Neuronal stem cell (in vitro differentiated cells): ENCODE measurements at regions not wholly inside any gene's neighbourhood (a gene's known extent, or its start where the extent isn't known, plus 50 kb on each side); places are given as distances from the start of the nearest gene placed in this dataset.

ENCODE experiments used
- DNase-seq: peaks from one replicate; pipeline ENCODE4 v3.0.0-alpha.2; 2013; ENCODE audit warnings: low spot score
- H2AFZ ChIP-seq: one replicate; pipeline ENCODE4 v1.6.1; 2013; ENCODE audit warnings: mild to moderate bottlenecking, low read length, inconsistent platforms
- H2AK5ac ChIP-seq: 2 replicates; pipeline ENCODE4 v1.6.1; 2013; ENCODE audit warnings: low read depth, mild to moderate bottlenecking, inconsistent platforms, low read length, moderate library complexity, mixed read lengths
- H2BK120ac ChIP-seq: 2 replicates; pipeline ENCODE4 v1.6.1; 2013; ENCODE audit warnings: low read depth, mild to moderate bottlenecking, inconsistent platforms, low read length, moderate library complexity, mixed read lengths
- H2BK12ac ChIP-seq: one replicate; pipeline ENCODE4 v1.6.1; 2013; ENCODE audit warnings: low read length, inconsistent platforms
- H2BK15ac ChIP-seq: 2 replicates; pipeline ENCODE4 v1.6.1; 2013; ENCODE audit warnings: mild to moderate bottlenecking, low read length, inconsistent platforms, mixed read lengths
- H2BK5ac ChIP-seq: one replicate; pipeline ENCODE4 v1.6.1; 2013; ENCODE audit warnings: inconsistent platforms, mild to moderate bottlenecking, low read length, moderate library complexity
- H3K14ac ChIP-seq: one replicate; pipeline ENCODE4 v1.6.1; 2013; ENCODE audit warnings: low read length, inconsistent platforms
- H3K18ac ChIP-seq: 2 replicates; pipeline ENCODE4 v1.6.1; 2013; ENCODE audit warnings: low read length, inconsistent platforms
- H3K23ac ChIP-seq: 2 replicates; pipeline ENCODE4 v1.6.1; 2013; ENCODE audit warnings: low read depth, mild to moderate bottlenecking, mixed read lengths, low read length, inconsistent platforms; ENCODE audit not compliant: poor library complexity
- H3K27ac ChIP-seq: replicated peaks from 3 replicates; pipeline ENCODE4 v1.5.1; 2013; ENCODE audit warnings: low read length, inconsistent platforms
- H3K27me3 ChIP-seq, 3 experiments: 2 replicates each; pipeline ENCODE4 v1.6.1; 2013; ENCODE audit warnings: low read length in 3 of 3, mild to moderate bottlenecking in 2 of 3, inconsistent platforms in 1 of 3, low read depth in 1 of 3, mixed read lengths in 1 of 3, moderate library complexity in 1 of 3; ENCODE audit not compliant: control insufficient read depth in 3 of 3, insufficient read depth in 3 of 3
- H3K36me3 ChIP-seq, 2 donors: replicated peaks in 1 of 2; 2 replicates each; pipeline ENCODE4 v1.6.1; 2013; ENCODE audit warnings: low read length in 2 of 2; ENCODE audit not compliant: control insufficient read depth in 2 of 2, insufficient read depth in 2 of 2
- H3K4ac ChIP-seq: 2 replicates; pipeline ENCODE4 v1.6.1; 2013; ENCODE audit warnings: inconsistent platforms, mild to moderate bottlenecking, low read length, moderate library complexity
- H3K4me1 ChIP-seq, 2 donors: 1 replicate in 1 of 2; 2 replicates in 1 of 2; pipeline ENCODE4 v1.6.1; 2013; ENCODE audit warnings: low read length in 2 of 2, low read depth in 1 of 2; ENCODE audit not compliant: control insufficient read depth in 2 of 2, insufficient read depth in 1 of 2
- H3K4me2 ChIP-seq: one replicate; pipeline ENCODE4 v1.6.1; 2013; ENCODE audit warnings: mild to moderate bottlenecking, low read length, inconsistent platforms; ENCODE audit not compliant: insufficient read depth, poor library complexity, severe bottlenecking
- H3K4me3 ChIP-seq, 2 donors: 2 replicates each; pipeline ENCODE4 v1.5.1; 2013; ENCODE audit warnings: low read length in 2 of 2, mild to moderate bottlenecking in 2 of 2, inconsistent platforms in 1 of 2, moderate library complexity in 1 of 2
- H3K79me1 ChIP-seq: one replicate; pipeline ENCODE4 v1.6.1; 2013; ENCODE audit warnings: low read depth, mild to moderate bottlenecking, inconsistent platforms, low read length, moderate library complexity
- H3K9ac ChIP-seq: one replicate; pipeline ENCODE4 v1.6.1; 2013; ENCODE audit warnings: mild to moderate bottlenecking, low read depth, low read length, inconsistent platforms; ENCODE audit not compliant: poor library complexity
- H3K9me3 ChIP-seq, 2 donors: replicated peaks in 1 of 2; 2 replicates each; pipeline versions ENCODE3 to v1.6.1; 2013; ENCODE audit warnings: low read length in 2 of 2, mild to moderate bottlenecking in 2 of 2, inconsistent platforms in 1 of 2, low read depth in 1 of 2, mixed read lengths in 1 of 2, moderate library complexity in 1 of 2; ENCODE audit not compliant: control insufficient read depth in 2 of 2, insufficient read depth in 1 of 2
- H4K8ac ChIP-seq: one replicate; pipeline ENCODE4 v1.6.1; 2013; ENCODE audit warnings: low read depth, mild to moderate bottlenecking, inconsistent platforms, low read length, moderate library complexity
- H4K91ac ChIP-seq: one replicate; pipeline ENCODE4 v1.6.1; 2013; ENCODE audit warnings: low read length, low read depth, mild to moderate bottlenecking, inconsistent platforms; ENCODE audit not compliant: poor library complexity
- WGBS, 2 donors: extraction: QIAGEN DNeasy Blood & Tissue Kit; methylation state at CpG; one replicate each; pipeline ENCODE4 v1.1.7; 2013; ENCODE audit warnings: missing lambda C conversion rate in 2 of 2, mixed read lengths in 1 of 2; ENCODE audit not compliant: insufficient read length in 2 of 2, insufficient replicate concordance in 1 of 2; ENCODE audit errors: extremely low coverage in 2 of 2; 5-methylcytosine and 5-hydroxymethylcytosine counted together

- Histone ChIP-seq H4K8ac (no peak overlapping the region), H2AFZ (no peak overlapping the region), H2BK120ac (no peak overlapping the region), H2BK15ac (no peak overlapping the region), H2BK5ac (no peak overlapping the region), H3K18ac (no peak overlapping the region), H3K4me2 (no peak overlapping the region), H3K27me3 (no peaks in the 10 kb centered on the region), H3K4ac (no peak overlapping the region), H3K4me3 (no peak overlapping the region), H3K23ac (no peak overlapping the region), H3K79me1 (no peaks in the 10 kb centered on the region), H3K9ac (no peak overlapping the region), H3K36me3 (no peaks in the 10 kb centered on the region), H2BK12ac (no peak overlapping the region), H3K4me1 (no peaks in the 10 kb centered on the region), H3K9me3 (no peaks in the 10 kb centered on the region), H3K14ac (no peak overlapping the region), H4K91ac (no peak overlapping the region), H3K27ac (no peak overlapping the region), H2AK5ac (no peak overlapping the region)
- no peak for DNase-seq
- no CpG with 5 or more reads among the region's 5 CpGs for WGBS, 2 donors
Measured at GRCh38 chr5:40276426-40277102, 403.2 kb upstream of the PTGER4 start.

DNA sequence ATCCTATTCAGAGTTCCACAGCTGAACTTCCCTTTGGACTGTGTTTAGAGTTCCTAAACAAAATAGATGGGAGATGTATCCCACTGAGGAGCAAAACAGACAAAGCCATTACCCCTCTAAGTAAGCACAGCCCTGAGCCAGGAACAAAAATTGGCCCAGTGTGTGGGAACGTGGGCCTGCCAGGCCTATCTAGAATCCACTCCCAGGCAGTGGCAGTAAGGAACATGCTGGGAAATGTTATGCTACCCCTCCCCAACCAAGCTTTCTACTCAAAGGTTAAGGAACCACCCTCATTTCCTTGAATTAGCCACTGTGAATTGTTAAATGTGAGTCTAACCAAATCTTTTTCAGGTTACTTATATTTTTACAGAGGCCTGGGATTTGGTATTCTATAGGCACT, 405.1 kb upstream of the PTGER4 start:
- Histone ChIP-seq H3K36me3 (no peaks in the 10 kb centered on the region), H4K8ac (no peak overlapping the region), H2AFZ (no peak overlapping the region), H3K4me2 (no peak overlapping the region), H3K23ac (no peak overlapping the region), H3K27me3 (no peaks in the 10 kb centered on the region), H2BK15ac (no peak overlapping the region), H3K79me1 (no peaks in the 10 kb centered on the region), H2BK5ac (no peak overlapping the region), H3K27ac (no peak overlapping the region), H3K4ac (no peak overlapping the region), H3K4me1 (no peaks in the 10 kb centered on the region), H2BK120ac (no peak overlapping the region), H2AK5ac (no peak overlapping the region), H3K14ac (no peak overlapping the region), H3K18ac (no peak overlapping the region), H3K9me3 (no peaks in the 10 kb centered on the region), H3K4me3 (no peak overlapping the region), H2BK12ac (no peak overlapping the region), H4K91ac (no peak overlapping the region), H3K9ac (no peak overlapping the region)
- no CpG with 5 or more reads among the region's 1 CpG for WGBS, 2 donors
- no peak for DNase-seq

- Histone ChIP-seq H2BK120ac (no peak overlapping the region), H3K27me3 (no peaks in the 10 kb centered on the region), H2AK5ac (no peak overlapping the region), H3K4me2 (no peak overlapping the region), H2BK12ac (no peak overlapping the region), H3K36me3 (no peaks in the 10 kb centered on the region), H3K9me3 (no peaks in the 10 kb centered on the region), H3K4me1 (no peaks in the 10 kb centered on the region), H3K23ac (no peak overlapping the region), H4K8ac (no peak overlapping the region), H2BK5ac (no peak overlapping the region), H2BK15ac (no peak overlapping the region), H3K9ac (no peak overlapping the region), H4K91ac (no peak overlapping the region), H3K4me3 (no peak overlapping the region), H3K18ac (no peak overlapping the region), H3K4ac (no peak overlapping the region), H2AFZ (no peak overlapping the region), H3K14ac (no peak overlapping the region), H3K79me1 (no peaks in the 10 kb centered on the region), H3K27ac (no peak overlapping the region)
- DNase-seq = no peak
- WGBS, 2 donors = no CpG with 5 or more reads among the region's 1 CpG
Measured at GRCh38 chr5:40273936-40274335, 405.8 kb upstream of the PTGER4 start.

GRCh38 chr5:40271476-40271875, 408.2 kb upstream of the PTGER4 start:
- Histone ChIP-seq H3K18ac (no peak overlapping the region), H2BK15ac (no peak overlapping the region), H3K4me2 (no peak overlapping the region), H3K36me3 (no peaks in the 10 kb centered on the region), H3K27ac (no peak overlapping the region), H3K4me3 (no peak overlapping the region), H3K9me3 (no peaks in the 10 kb centered on the region), H2BK12ac (no peak overlapping the region), H3K9ac (no peak overlapping the region), H2AK5ac (no peak overlapping the region), H3K4ac (no peak overlapping the region), H4K91ac (no peak overlapping the region), H3K79me1 (no peaks in the 10 kb centered on the region), H3K23ac (no peak overlapping the region), H3K27me3 (no peaks in the 10 kb centered on the region), H2BK5ac (no peak overlapping the region), H3K4me1 (no peaks in the 10 kb centered on the region), H2AFZ (no peak overlapping the region), H4K8ac (no peak overlapping the region), H3K14ac (no peak overlapping the region), H2BK120ac (no peak overlapping the region)
- no CpG with 5 or more reads among the region's 2 CpGs for WGBS, 2 donors
- DNase-seq = no peak
